Neural progenitor cell (in vitro differentiated cells): ENCODE measurements at regions not wholly inside any gene's neighbourhood (a gene's known extent, or its start where the extent isn't known, plus 50 kb on each side); places are given as distances from the start of the nearest gene placed in this dataset.
"Not testable (repeated sequence)": the region's sequence is repeated elsewhere in the genome, so short reads cannot be mapped to it uniquely, and the experiment has no call there.

Source experiments
- CTCF ChIP-seq: fragments of 200-600 bp; sonication (generic); IDR thresholded peaks from 2 replicates; pipeline ENCODE4 v1.5.1; 2017; ENCODE audit warnings: antibody characterized with exemption, mild to moderate bottlenecking
- EZH2 ChIP-seq: fragments of 200-600 bp; sonication (generic); IDR thresholded peaks from 2 replicates; pipeline ENCODE4 v1.6.1; 2017; ENCODE audit warnings: antibody characterized with exemption, mild to moderate bottlenecking, moderate library complexity
- EZH2phosphoT487 ChIP-seq: fragments of 200-600 bp; sonication (generic); IDR thresholded peaks from 2 replicates; pipeline ENCODE4 v1.6.1; 2017; ENCODE audit warnings: antibody characterized with exemption

GRCh38 chr1:241438686-241439085, 80.9 kb downstream of the FH start:
- TF ChIP-seq CTCF, EZH2, EZH2phosphoT487: not testable (repeated sequence)
